Caco-2 (cell line): ENCODE measurements at regions not wholly inside any gene's neighbourhood (a gene's known extent, or its start where the extent isn't known, plus 50 kb on each side); places are given as distances from the start of the nearest gene placed in this dataset.

Experiments used
- BruUV-seq: library from RNA; stranded (reverse); fragments of 400-500 nt; replicated peaks from 2 replicates; lab custom pipeline; 2021; lab: Mats Ljungman, UMichigan
- CTCF ChIA-PET: fragments of 300-600 bp; sonication (Branson Sonifier 250); formaldehyde crosslinking; loops from one replicate; lab custom pipeline; 2022; ENCODE audit warnings: antibody characterized with exemption; lab: Charles Lee
- POLR2A ChIA-PET: fragments of 300-600 bp; sonication (Branson Sonifier 250); formaldehyde crosslinking; loops from one replicate; lab custom pipeline; 2022; ENCODE audit warnings: antibody characterized with exemption; lab: Charles Lee
- DNase-seq, 2 experiments: peaks; one replicate each; pipeline versions ENCODE4 v3.0.0 to v3.0.0-alpha.2; 2020 to 2022
- H3K27me3 ChIP-seq: replicated peaks from 2 replicates; pipeline ENCODE4 v1.6.0; 2011; ENCODE audit warnings: low read length; ENCODE audit not compliant: control insufficient read depth, insufficient read depth
- H3K36me3 ChIP-seq: 2 replicates; pipeline ENCODE4 v1.5.1; 2011; ENCODE audit warnings: low read length; ENCODE audit not compliant: control insufficient read depth, insufficient read depth
- H3K4me1 ChIP-seq: fragments of 250-450 bp; sonication (Bioruptor Pico); 2 replicates; pipeline ENCODE4 v1.5.1; 2020; ENCODE audit warnings: mild to moderate bottlenecking
- H3K4me3 ChIP-seq: 2 replicates; pipeline ENCODE4 v1.5.1; 2011; ENCODE audit warnings: low read depth, mild to moderate bottlenecking, control low read depth, low read length
- H3K9me3 ChIP-seq: fragments of 250-450 bp; sonication (Bioruptor Pico); 2 replicates; pipeline ENCODE4 v1.5.1; 2020; ENCODE audit warnings: mild to moderate bottlenecking, moderate library complexity
- H3K27ac Mint-ChIP-seq: one replicate; pipeline ENCODE4 v1.8.0; 2022; ENCODE audit warnings: mixed read lengths; ENCODE audit not compliant: unreplicated experiment
- H3K27me3 Mint-ChIP-seq: one replicate; pipeline ENCODE4 v1.8.0; 2022; ENCODE audit warnings: mixed read lengths; ENCODE audit not compliant: insufficient read depth, unreplicated experiment
- H3K36me3 Mint-ChIP-seq: one replicate; pipeline ENCODE4 v1.8.0; 2022; ENCODE audit warnings: mild to moderate bottlenecking, mixed read lengths; ENCODE audit not compliant: insufficient read depth, unreplicated experiment
- H3K4me1 Mint-ChIP-seq: one replicate; pipeline ENCODE4 v1.8.0; 2022; ENCODE audit warnings: low read depth, mixed read lengths; ENCODE audit not compliant: unreplicated experiment
- H3K4me3 Mint-ChIP-seq: one replicate; pipeline ENCODE4 v1.8.0; 2022; ENCODE audit warnings: mild to moderate bottlenecking, moderate library complexity, mixed read lengths; ENCODE audit not compliant: unreplicated experiment
- H3K9me3 Mint-ChIP-seq: one replicate; pipeline ENCODE4 v1.8.0; 2022; ENCODE audit warnings: mixed read lengths; ENCODE audit not compliant: unreplicated experiment
- CTCF ChIP-seq, 2 experiments: fragments of 200-600 bp in 1 of 2; IDR thresholded peaks; 1 replicate in 1 of 2; 2 replicates in 1 of 2; pipeline versions ENCODE4 v1.5.1 to v1.8.0; 2011 to 2022; ENCODE audit warnings: antibody characterized with exemption in 1 of 2, control low read depth in 1 of 2, inconsistent platforms in 1 of 2, low read depth in 1 of 2, low read length in 1 of 2, mild to moderate bottlenecking in 1 of 2, moderate library complexity in 1 of 2; ENCODE audit not compliant: insufficient read depth in 1 of 2, severe bottlenecking in 1 of 2, unreplicated experiment in 1 of 2
- intact Hi-C: fragments of 100-400 bp; cut with micrococcal nuclease; formaldehyde crosslinking; loops from one replicate; pipeline ENCODE4 v1.10.0; 2022; ENCODE audit not compliant: unreplicated experiment

GRCh38 chr5:167402671-167403070 is 888.8 kb upstream of the WWC1 start:
- intact Hi-C loops = no loop called here

GRCh38 chr5:167406513-167406912 is 884.9 kb upstream of the WWC1 start:
- Mint-ChIP-seq H3K9me3 (no peaks in the 10 kb centered on the region), H3K4me1 (no peaks in the 10 kb centered on the region), H3K27me3 (peaks cover 2% of the 10 kb centered on the region), H3K27ac (no peak overlapping the region), H3K4me3 (no peak overlapping the region), H3K36me3 (no peaks in the 10 kb centered on the region)
- no peaks in the 10 kb centered on the region for H3K4me1 ChIP-seq
- CTCF ChIA-PET = no interaction called here
- no peak for TF ChIP-seq CTCF (IDR thresholded peaks at IDR 0.05; ENCODE audit: insufficient read depth in 1 of 2, low read depth in 1 of 2, low read length in 1 of 2, severe bottlenecking in 1 of 2, unreplicated experiment in 1 of 2)
- no TSS peak for BruUV-seq
- no peaks in the 10 kb centered on the region for H3K9me3 ChIP-seq
- H3K27me3 ChIP-seq = no peaks in the 10 kb centered on the region; the same call in 1 of the 2 replicates
- POLR2A ChIA-PET = interaction anchor here (0.5 kb wide), 1 partner anchor 813 kb away, joined by 6 read pairs; no protein-coding TSS in a partner anchor
- H3K36me3 ChIP-seq = no peaks in the 10 kb centered on the region
- no peak for DNase-seq
- intact Hi-C loops = no loop called here
- no peak overlapping the region for H3K4me3 ChIP-seq

More at GRCh38 chr5:167402671-167403070, 888.8 kb upstream of the WWC1 start:
- no peaks in the 10 kb centered on the region; the same call in 1 of the 2 replicates for H3K27me3 ChIP-seq
- H3K36me3 Mint-ChIP-seq = no peaks in the 10 kb centered on the region
- POLR2A ChIA-PET = no interaction called here
- no peaks in the 10 kb centered on the region for H3K4me1 Mint-ChIP-seq
- no TSS peak for BruUV-seq
- H3K9me3 Mint-ChIP-seq = no peaks in the 10 kb centered on the region
- no peak for TF ChIP-seq CTCF (IDR thresholded peaks at IDR 0.05; ENCODE audit: insufficient read depth in 1 of 2, low read depth in 1 of 2, low read length in 1 of 2, severe bottlenecking in 1 of 2, unreplicated experiment in 1 of 2)
- no peaks in the 10 kb centered on the region for H3K4me1 ChIP-seq
- H3K27me3 Mint-ChIP-seq = peaks cover 15% of the 10 kb centered on the region
- H3K9me3 ChIP-seq = no peaks in the 10 kb centered on the region
- no peaks in the 10 kb centered on the region for H3K36me3 ChIP-seq
- no peak overlapping the region for H3K4me3 Mint-ChIP-seq
- no peak overlapping the region for H3K4me3 ChIP-seq
- CTCF ChIA-PET = no interaction called here
- DNase-seq = no peak
- no peak overlapping the region for H3K27ac Mint-ChIP-seq

DNA sequence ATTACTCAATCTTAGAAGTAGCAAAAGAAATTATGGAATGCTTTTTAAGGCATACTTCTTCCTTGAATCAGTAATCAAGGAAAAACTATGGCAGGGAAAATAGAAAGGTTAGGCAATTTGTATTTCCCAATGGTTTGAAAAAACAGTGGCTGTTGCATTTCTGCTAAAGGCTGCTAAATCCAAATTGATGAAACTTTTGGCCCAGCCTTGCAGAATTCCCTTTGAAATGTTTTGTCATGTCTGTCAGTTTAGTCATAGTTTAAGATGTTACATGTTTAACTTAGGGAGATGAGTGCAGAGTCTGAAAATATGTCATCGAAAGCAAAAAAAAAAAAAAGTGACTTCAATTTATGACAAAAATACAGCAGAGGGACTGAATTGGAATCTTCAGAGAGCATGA is 878.9 kb upstream of the WWC1 start:
- Histone ChIP-seq H3K9me3 (no peaks in the 10 kb centered on the region), H3K4me1 (no peaks in the 10 kb centered on the region), H3K36me3 (no peaks in the 10 kb centered on the region), H3K4me3 (no peak overlapping the region), H3K27me3 (no peaks in the 10 kb centered on the region)
- BruUV-seq = no TSS peak
- CTCF ChIA-PET = no interaction called here
- intact Hi-C loops = no loop called here
- Mint-ChIP-seq H3K36me3 (no peaks in the 10 kb centered on the region), H3K4me3 (no peak overlapping the region), H3K4me1 (no peaks in the 10 kb centered on the region), H3K9me3 (no peaks in the 10 kb centered on the region), H3K27me3 (peaks cover 7% of the 10 kb centered on the region), H3K27ac (no peak overlapping the region)
- POLR2A ChIA-PET = no interaction called here
- DNase-seq = no peak
- TF ChIP-seq CTCF (IDR thresholded peaks at IDR 0.05; ENCODE audit: insufficient read depth in 1 of 2, low read depth in 1 of 2, low read length in 1 of 2, severe bottlenecking in 1 of 2, unreplicated experiment in 1 of 2) = no peak
